ENCODE measurements at regions not wholly inside any gene's neighbourhood (a gene's known extent, or its start where the extent isn't known, plus 50 kb on each side); places are given as distances from the start of the nearest gene placed in this dataset.

- intact Hi-C loops (cut with micrococcal nuclease): no loop called here
- no peaks in the 10 kb centered on the region for H3K79me2 ChIP-seq (ENCODE audit: insufficient read depth, low read length)
- peaks cover 10% of the 10 kb centered on the region in 2 experiments; a peak in 3 of 4 replicates for H3K4me1 ChIP-seq (ENCODE audit: control insufficient read depth in 1 of 2, insufficient read depth in 2 of 2, low read length in 2 of 2)
- POLR2A ChIA-PET: no interaction called here
- no peaks in the 10 kb centered on the region for H4K20me1 ChIP-seq (ENCODE audit: insufficient read depth)
- no peaks in the 10 kb centered on the region for H3K9me2 ChIP-seq (ENCODE audit: insufficient read depth)
- no TSS peak for BruUV-seq (replicated peaks)
- no peaks in the 10 kb centered on the region for H3K9me3 ChIP-seq (ENCODE audit: control insufficient read depth in 1 of 2, insufficient read depth in 1 of 2, low read depth in 1 of 2, low read length in 2 of 2)
- no peak overlapping the region for H3K9ac ChIP-seq (ENCODE audit: low read length)
- ATAC-seq (peak; percentile 73), DNase-seq (ENCODE audit: low read depth, low spot score) (no peak)
- peak overlapping the region; percentile 5; the same call in 1 of the 2 replicates for H3K4me2 ChIP-seq (ENCODE audit: low read length)
- no peak overlapping the region for H2AFZ ChIP-seq (ENCODE audit: low read depth, low read length, poor library complexity, severe bottlenecking)
- CTCF ChIA-PET: interaction anchor here (0.6 kb wide), 1 partner anchor 29 kb away, joined by 3 read pairs; no protein-coding TSS in a partner anchor
- H3K27me3 ChIP-seq (ENCODE audit: insufficient read depth, low read length): no peaks in the 10 kb centered on the region
- no peak for TF ChIP-seq ZBTB33 (IDR thresholded peaks at IDR 0.05; ENCODE audit: extremely low read depth, insufficient replicate concordance, low read length)
- RAD21 ChIA-PET (ENCODE audit: low non-redundant PET in 1 of 2, low total read pairs in 2 of 2, uncharacterized antibody in 2 of 2, unreplicated experiment in 2 of 2): no interaction called here
- peak overlapping the region; percentile 11; the same call in 1 of the 2 replicates for H3K27ac ChIP-seq (ENCODE audit: low read depth, low read length)
- no peaks in the 10 kb centered on the region for H3K36me3 ChIP-seq (ENCODE audit: control insufficient read depth in 1 of 2, insufficient read depth in 2 of 2, low read length in 2 of 2)
- H3K4me3 ChIP-seq (replicated peaks in 1 of 2; ENCODE audit: low read depth in 1 of 2, low read length in 2 of 2): no peak overlapping the region
Measured at GRCh38 chr5:139739150-139739974, 56.2 kb upstream of the PSD2 start.

GRCh38 chr5:139740138-139740991 lies 55.2 kb upstream of the PSD2 start:
- intact Hi-C loops (cut with micrococcal nuclease): no loop called here

More at GRCh38 chr5:139740138-139740991, 55.2 kb upstream of the PSD2 start:
- no peak for DNase-seq (ENCODE audit: low read depth, low spot score)
- ChIA-PET RAD21 (ENCODE audit: low non-redundant PET in 1 of 2, low total read pairs in 2 of 2, uncharacterized antibody in 2 of 2, unreplicated experiment in 2 of 2) (no interaction called here), POLR2A (no interaction called here), CTCF (interaction anchor here (0.6 kb wide), 1 partner anchor 318 kb away, joined by 3 read pairs; no protein-coding TSS in a partner anchor)
- ATAC-seq: no peak
- H2AFZ ChIP-seq (ENCODE audit: low read depth, low read length, poor library complexity, severe bottlenecking): no peak overlapping the region
- H3K27me3 ChIP-seq (ENCODE audit: insufficient read depth, low read length): no peaks in the 10 kb centered on the region
- H4K20me1 ChIP-seq (ENCODE audit: insufficient read depth): no peaks in the 10 kb centered on the region
- H3K79me2 ChIP-seq (ENCODE audit: insufficient read depth, low read length): no peaks in the 10 kb centered on the region
- no peak overlapping the region for H3K4me3 ChIP-seq (replicated peaks in 1 of 2; ENCODE audit: low read depth in 1 of 2, low read length in 2 of 2)
- no peak overlapping the region for H3K4me2 ChIP-seq (ENCODE audit: low read length)
- H3K36me3 ChIP-seq (ENCODE audit: control insufficient read depth in 1 of 2, insufficient read depth in 2 of 2, low read length in 2 of 2): no peaks in the 10 kb centered on the region
- no peak for TF ChIP-seq EZH2 (IDR thresholded peaks at IDR 0.05)
- H3K4me1 ChIP-seq (ENCODE audit: control insufficient read depth in 1 of 2, insufficient read depth in 2 of 2, low read length in 2 of 2): peaks cover 17 to 19% of the 10 kb centered on the region in 2 experiments
- H3K9ac ChIP-seq (ENCODE audit: low read length): no peak overlapping the region
- H3K9me2 ChIP-seq (ENCODE audit: insufficient read depth): no peaks in the 10 kb centered on the region
- no peaks in the 10 kb centered on the region for H3K9me3 ChIP-seq (ENCODE audit: control insufficient read depth in 1 of 2, insufficient read depth in 1 of 2, low read depth in 1 of 2, low read length in 2 of 2)
- H3K27ac ChIP-seq (ENCODE audit: low read depth, low read length): no peak overlapping the region
- BruUV-seq (replicated peaks): no TSS peak
